AG04450 (cell line): ENCODE measurements at regions not wholly inside any gene's neighbourhood (a gene's known extent, or its start where the extent isn't known, plus 50 kb on each side); places are given as distances from the start of the nearest gene placed in this dataset.

Source experiments
- CTCF ChIA-PET: fragments of 300-600, 350-600 bp; formaldehyde crosslinking; extraction: SDS; loops from one replicate; lab custom pipeline; 2022; ENCODE audit warnings: antibody characterized with exemption, inconsistent platforms; lab: Charles Lee
- POLR2A ChIA-PET: fragments of 350-600 bp; formaldehyde crosslinking; extraction: SDS; loops from one replicate; lab custom pipeline; 2021; ENCODE audit warnings: antibody characterized with exemption, inconsistent platforms; lab: Yijun Ruan, JAX
- DNase-seq: peaks from one replicate; pipeline ENCODE4 v3.0.0-alpha.2; 2011; ENCODE audit warnings: low read depth, low spot score
- H3K27ac ChIP-seq: one replicate; pipeline ENCODE4 v1.5.1; 2012; ENCODE audit warnings: low read depth, low read length, control low read depth
- H3K27me3 ChIP-seq: one replicate; pipeline ENCODE4 v1.6.0; 2012; ENCODE audit warnings: low read length; ENCODE audit not compliant: control insufficient read depth, insufficient read depth
- H3K4me3 ChIP-seq: 2 replicates; pipeline ENCODE4 v1.5.1; 2011; ENCODE audit warnings: mild to moderate bottlenecking, low read depth, low read length, control low read depth
- H3K9me3 ChIP-seq: 2 replicates; pipeline ENCODE4 v1.5.1; 2012; ENCODE audit warnings: low read length; ENCODE audit not compliant: control insufficient read depth, insufficient read depth
- CTCF ChIP-seq: IDR thresholded peaks from 2 replicates; pipeline ENCODE4 v1.5.1; 2011; ENCODE audit warnings: low read depth, low read length, control low read depth, inconsistent platforms

GRCh38 chr1:13949546-13949945 lies 249.6 kb downstream of the PRDM2 start:
- ChIA-PET CTCF (no interaction called here), POLR2A (no interaction called here)
- no peak overlapping the region for H3K27ac ChIP-seq
- H3K4me3 ChIP-seq = no peak overlapping the region
- peaks cover 22% of the 10 kb centered on the region for H3K9me3 ChIP-seq
- no peaks in the 10 kb centered on the region for H3K27me3 ChIP-seq
- no peak for DNase-seq
- TF ChIP-seq CTCF = no peak

- POLR2A ChIA-PET = no interaction called here
- peaks cover 22% of the 10 kb centered on the region for H3K9me3 ChIP-seq
- CTCF ChIA-PET = interaction anchor here (0.5 kb wide), 1 partner anchor 359 kb away, joined by 3 read pairs; no protein-coding TSS in a partner anchor
- DNase-seq = no peak
- H3K4me3 ChIP-seq = no peak overlapping the region
- H3K27me3 ChIP-seq = no peaks in the 10 kb centered on the region
- TF ChIP-seq CTCF = no peak
- no peak overlapping the region for H3K27ac ChIP-seq
These were observed 250.6 kb downstream of the PRDM2 start for GRCh38 chr1:13950637-13951036.

- ChIA-PET CTCF (no interaction called here), POLR2A (no interaction called here)
- no peak overlapping the region for H3K27ac ChIP-seq
- H3K27me3 ChIP-seq = no peaks in the 10 kb centered on the region
- peaks cover 19% of the 10 kb centered on the region for H3K9me3 ChIP-seq
- no peak for DNase-seq
- H3K4me3 ChIP-seq = no peak overlapping the region
- no peak for TF ChIP-seq CTCF
These were observed 252.1 kb downstream of the PRDM2 start for GRCh38 chr1:13951793-13952751.

GRCh38 chr1:13952985-13953384 lies 253.0 kb downstream of the PRDM2 start:
- ChIA-PET CTCF (no interaction called here), POLR2A (no interaction called here)
- H3K4me3 ChIP-seq = no peak overlapping the region
- H3K27ac ChIP-seq = no peak overlapping the region
- TF ChIP-seq CTCF = no peak
- peaks cover 15% of the 10 kb centered on the region for H3K9me3 ChIP-seq
- no peak for DNase-seq
- no peaks in the 10 kb centered on the region for H3K27me3 ChIP-seq

- H3K9me3 ChIP-seq = no peaks in the 10 kb centered on the region
- no peak overlapping the region for H3K27ac ChIP-seq
- ChIA-PET POLR2A (no interaction called here), CTCF (no interaction called here)
- TF ChIP-seq CTCF = no peak
- no peak for DNase-seq
- no peaks in the 10 kb centered on the region for H3K27me3 ChIP-seq
- no peak overlapping the region for H3K4me3 ChIP-seq
These were observed 256.4 kb downstream of the PRDM2 start for GRCh38 chr1:13956393-13956792.
